SJSA1 (cell line): ENCODE measurements at regions not wholly inside any gene's neighbourhood (a gene's known extent, or its start where the extent isn't known, plus 50 kb on each side); places are given as distances from the start of the nearest gene placed in this dataset.
"Not testable (repeated sequence)": the region's sequence is repeated elsewhere in the genome, so short reads cannot be mapped to it uniquely, and the experiment has no call there.

ENCODE experiments used
- DNase-seq, 2 experiments: peaks; one replicate each; pipeline ENCODE4 v3.0.0-alpha.2; 2015 to 2020; ENCODE audit warnings: low spot score in 2 of 2, low read depth in 1 of 2
- H3K27ac ChIP-seq: fragments of 250-450 bp; sonication (Bioruptor Pico); 2 replicates; pipeline ENCODE4 v1.5.1; 2020; ENCODE audit warnings: mild to moderate bottlenecking, moderate library complexity
- H3K27me3 ChIP-seq: fragments of 250-450 bp; sonication (Bioruptor Pico); replicated peaks from 2 replicates; pipeline ENCODE4 v1.5.1; 2020; ENCODE audit warnings: mild to moderate bottlenecking, moderate library complexity
- H3K36me3 ChIP-seq: fragments of 250-450 bp; sonication (Bioruptor Pico); 2 replicates; pipeline ENCODE4 v1.5.1; 2020; ENCODE audit warnings: mild to moderate bottlenecking
- H3K4me1 ChIP-seq: fragments of 250-450 bp; sonication (Bioruptor Pico); replicated peaks from 2 replicates; pipeline ENCODE4 v1.6.1; 2021; ENCODE audit warnings: mild to moderate bottlenecking
- H3K4me3 ChIP-seq: fragments of 250-450 bp; sonication (Bioruptor Pico); 2 replicates; pipeline ENCODE4 v1.5.1; 2020; ENCODE audit warnings: mild to moderate bottlenecking
- H3K9me3 ChIP-seq: fragments of 250-450 bp; sonication (Bioruptor Pico); replicated peaks from 2 replicates; pipeline ENCODE4 v1.5.1; 2020; ENCODE audit warnings: mild to moderate bottlenecking

GRCh38 chr7:16249204-16249603 is 172.1 kb downstream of the CRPPA start:
- H3K9me3 ChIP-seq, H3K27ac ChIP-seq, DNase-seq, H3K4me3 ChIP-seq, H3K4me1 ChIP-seq, H3K27me3 ChIP-seq, H3K36me3 ChIP-seq: not testable (repeated sequence)

GRCh38 chr7:16248556-16248955 is 172.8 kb downstream of the CRPPA start:
- not testable (repeated sequence) for H3K27me3 ChIP-seq, H3K4me1 ChIP-seq, H3K9me3 ChIP-seq, H3K4me3 ChIP-seq, DNase-seq, H3K27ac ChIP-seq, H3K36me3 ChIP-seq

GRCh38 chr7:16244469-16244868 is 176.9 kb downstream of the CRPPA start:
- Histone ChIP-seq H3K4me3 (no peak overlapping the region), H3K9me3 (no peaks in the 10 kb centered on the region), H3K4me1 (no peaks in the 10 kb centered on the region), H3K36me3 (no peaks in the 10 kb centered on the region), H3K27me3 (no peaks in the 10 kb centered on the region), H3K27ac (no peak overlapping the region)
- no peak for DNase-seq

GRCh38 chr7:16242920-16243319 is 178.4 kb downstream of the CRPPA start:
- Histone ChIP-seq H3K9me3 (no peaks in the 10 kb centered on the region), H3K27me3 (no peaks in the 10 kb centered on the region), H3K27ac (no peak overlapping the region), H3K4me1 (no peaks in the 10 kb centered on the region), H3K36me3 (no peaks in the 10 kb centered on the region), H3K4me3 (no peak overlapping the region)
- no peak for DNase-seq

- H3K36me3 ChIP-seq = no peaks in the 10 kb centered on the region
- DNase-seq = no peak
- no peaks in the 10 kb centered on the region for H3K9me3 ChIP-seq
- H3K27ac ChIP-seq = no peak overlapping the region
- H3K4me1 ChIP-seq = no peaks in the 10 kb centered on the region
- H3K27me3 ChIP-seq = no peaks in the 10 kb centered on the region
- no peak overlapping the region for H3K4me3 ChIP-seq
Measured at GRCh38 chr7:16241017-16241416, 180.3 kb downstream of the CRPPA start.

GRCh38 chr7:16236381-16236780 is 185.0 kb downstream of the CRPPA start:
- no peak overlapping the region for H3K4me3 ChIP-seq
- no peaks in the 10 kb centered on the region for H3K36me3 ChIP-seq
- no peaks in the 10 kb centered on the region for H3K4me1 ChIP-seq
- no peak overlapping the region for H3K27ac ChIP-seq
- H3K27me3 ChIP-seq = no peaks in the 10 kb centered on the region
- DNase-seq = no peak
- H3K9me3 ChIP-seq = no peaks in the 10 kb centered on the region

- H3K36me3 ChIP-seq = no peaks in the 10 kb centered on the region
- H3K9me3 ChIP-seq = no peaks in the 10 kb centered on the region
- no peak overlapping the region for H3K27ac ChIP-seq
- no peaks in the 10 kb centered on the region for H3K27me3 ChIP-seq
- no peak for DNase-seq
- H3K4me3 ChIP-seq = no peak overlapping the region
- H3K4me1 ChIP-seq = no peaks in the 10 kb centered on the region
Measured at GRCh38 chr7:16235147-16236114, 185.9 kb downstream of the CRPPA start.

GRCh38 chr7:16234493-16235146 is 186.7 kb downstream of the CRPPA start:
- H3K27ac ChIP-seq = no peak overlapping the region
- H3K36me3 ChIP-seq = no peaks in the 10 kb centered on the region
- H3K27me3 ChIP-seq = no peaks in the 10 kb centered on the region
- no peaks in the 10 kb centered on the region for H3K4me1 ChIP-seq
- DNase-seq = no peak
- H3K9me3 ChIP-seq = no peaks in the 10 kb centered on the region
- H3K4me3 ChIP-seq = no peak overlapping the region

GRCh38 chr7:16233517-16233916 is 187.8 kb downstream of the CRPPA start:
- Histone ChIP-seq H3K4me3 (no peak overlapping the region), H3K4me1 (no peaks in the 10 kb centered on the region), H3K9me3 (no peaks in the 10 kb centered on the region), H3K27ac (no peak overlapping the region), H3K27me3 (no peaks in the 10 kb centered on the region), H3K36me3 (no peaks in the 10 kb centered on the region)
- no peak for DNase-seq

GRCh38 chr7:16232273-16232672 is 189.1 kb downstream of the CRPPA start:
- no peaks in the 10 kb centered on the region for H3K9me3 ChIP-seq
- no peaks in the 10 kb centered on the region for H3K36me3 ChIP-seq
- no peaks in the 10 kb centered on the region for H3K27me3 ChIP-seq
- no peaks in the 10 kb centered on the region for H3K4me1 ChIP-seq
- no peak for DNase-seq
- no peak overlapping the region for H3K4me3 ChIP-seq
- H3K27ac ChIP-seq = no peak overlapping the region

- DNase-seq = peak; percentile 55 to 61
- H3K36me3 ChIP-seq = no peaks in the 10 kb centered on the region
- H3K4me3 ChIP-seq = no peak overlapping the region; the same call in 1 of the 2 replicates
- H3K27ac ChIP-seq = peak overlapping the region; percentile 22
- H3K9me3 ChIP-seq = no peaks in the 10 kb centered on the region
- no peaks in the 10 kb centered on the region for H3K27me3 ChIP-seq
- peaks cover 13% of the 10 kb centered on the region for H3K4me1 ChIP-seq
Measured at GRCh38 chr7:16223963-16224707, 197.2 kb downstream of the CRPPA start.

- Histone ChIP-seq H3K27ac (no peak overlapping the region), H3K4me3 (no peak overlapping the region), H3K4me1 (no peaks in the 10 kb centered on the region), H3K36me3 (no peaks in the 10 kb centered on the region), H3K9me3 (no peaks in the 10 kb centered on the region), H3K27me3 (no peaks in the 10 kb centered on the region)
- no peak for DNase-seq
Measured at GRCh38 chr7:16212610-16213009, 208.7 kb downstream of the CRPPA start.

- no peaks in the 10 kb centered on the region for H3K36me3 ChIP-seq
- no peak overlapping the region for H3K4me3 ChIP-seq
- no peaks in the 10 kb centered on the region for H3K4me1 ChIP-seq
- no peaks in the 10 kb centered on the region for H3K9me3 ChIP-seq
- no peak for DNase-seq
- H3K27ac ChIP-seq = no peak overlapping the region
- no peaks in the 10 kb centered on the region for H3K27me3 ChIP-seq
Measured at GRCh38 chr7:16212032-16212431, 209.3 kb downstream of the CRPPA start.
